Tibial artery (tissue), 4 donors: ENCODE measurements at regions not wholly inside any gene's neighbourhood (a gene's known extent, or its start where the extent isn't known, plus 50 kb on each side); places are given as distances from the start of the nearest gene placed in this dataset.

ENCODE experiments used
- DNase-seq, 2 donors: peaks; one replicate each; pipeline ENCODE4 v3.0.0-alpha.2; 2019
- H3K27ac ChIP-seq, 2 donors: fragments of 200-600 bp; sonication (generic) in 1 of 2; 1 replicate in 1 of 2; 2 replicates in 1 of 2; pipeline ENCODE4 v1.5.1; 2018 to 2019; ENCODE audit warnings: mild to moderate bottlenecking in 1 of 2
- H3K27me3 ChIP-seq, 2 donors: fragments of 200-600 bp; sonication (generic) in 1 of 2; one replicate each; pipeline versions ENCODE4 v1.5.1 to v1.6.0; 2016 to 2019
- H3K36me3 ChIP-seq, 3 donors: fragments of 200-600 bp; sonication (generic) in 2 of 3; one replicate each; pipeline ENCODE4 v1.5.1; 2016 to 2019; ENCODE audit warnings: mild to moderate bottlenecking in 2 of 3
- H3K4me1 ChIP-seq, 4 donors: fragments of 200-600 bp; sonication (generic) in 2 of 4; 1 replicate in 3 of 4; 2 replicates in 1 of 4; pipeline ENCODE4 v1.5.1; 2016 to 2019
- H3K4me3 ChIP-seq, 2 donors: fragments of 200-600 bp; sonication (generic) in 1 of 2; 1 replicate in 1 of 2; 2 replicates in 1 of 2; pipeline ENCODE4 v1.5.1; 2018 to 2019; ENCODE audit warnings: mild to moderate bottlenecking in 2 of 2
- H3K9me3 ChIP-seq, 3 donors: fragments of 200-600 bp; sonication (generic) in 1 of 3; one replicate each; pipeline ENCODE4 v1.5.1; 2016 to 2019
- intact Hi-C: fragments of 100-400 bp; cut with DNase I; formaldehyde crosslinking; loops from one replicate; pipeline ENCODE4 v1.15.0; 2023; ENCODE audit warnings: low total_unique reads
- TF ChIP-seq, protein P1 (sequence below), 2 experiments: fragments of 200-600 bp in 1 of 2; fragments of 450-650 bp in 1 of 2; IDR thresholded peaks; one replicate each; pipeline ENCODE4 v1.5.1; 2017 to 2019; ENCODE audit warnings: antibody characterized with exemption in 2 of 2, mild to moderate bottlenecking in 1 of 2, moderate library complexity in 1 of 2

DNA sequence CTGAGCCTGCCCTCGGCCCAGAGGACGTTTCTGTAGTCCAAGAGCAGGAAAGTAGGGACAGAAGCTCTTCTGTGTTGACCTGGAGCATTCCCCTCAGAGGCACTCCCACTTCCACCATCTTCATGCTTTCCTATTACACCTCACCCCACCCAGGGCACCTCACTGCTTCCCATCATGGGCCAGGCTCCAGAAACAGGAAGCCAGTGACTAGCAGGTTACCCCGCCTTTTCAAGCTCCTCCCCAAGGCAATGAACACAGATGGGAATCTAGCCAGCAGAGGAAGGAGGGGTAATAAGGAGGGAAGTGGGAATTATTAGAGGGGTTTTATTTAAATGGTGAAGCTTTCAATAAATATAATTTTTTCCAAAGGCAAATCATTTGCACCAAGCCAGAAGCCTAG lies 308.8 kb upstream of the MGAT5 start:
- H3K27me3 ChIP-seq: no peaks in the 10 kb centered on the region
- H3K9me3 ChIP-seq: no peaks in the 10 kb centered on the region
- no peaks in the 10 kb centered on the region for H3K4me1 ChIP-seq
- no peak overlapping the region for H3K27ac ChIP-seq
- no peak overlapping the region for H3K4me3 ChIP-seq
- no peaks in the 10 kb centered on the region for H3K36me3 ChIP-seq
- TF ChIP-seq, protein P1, sequence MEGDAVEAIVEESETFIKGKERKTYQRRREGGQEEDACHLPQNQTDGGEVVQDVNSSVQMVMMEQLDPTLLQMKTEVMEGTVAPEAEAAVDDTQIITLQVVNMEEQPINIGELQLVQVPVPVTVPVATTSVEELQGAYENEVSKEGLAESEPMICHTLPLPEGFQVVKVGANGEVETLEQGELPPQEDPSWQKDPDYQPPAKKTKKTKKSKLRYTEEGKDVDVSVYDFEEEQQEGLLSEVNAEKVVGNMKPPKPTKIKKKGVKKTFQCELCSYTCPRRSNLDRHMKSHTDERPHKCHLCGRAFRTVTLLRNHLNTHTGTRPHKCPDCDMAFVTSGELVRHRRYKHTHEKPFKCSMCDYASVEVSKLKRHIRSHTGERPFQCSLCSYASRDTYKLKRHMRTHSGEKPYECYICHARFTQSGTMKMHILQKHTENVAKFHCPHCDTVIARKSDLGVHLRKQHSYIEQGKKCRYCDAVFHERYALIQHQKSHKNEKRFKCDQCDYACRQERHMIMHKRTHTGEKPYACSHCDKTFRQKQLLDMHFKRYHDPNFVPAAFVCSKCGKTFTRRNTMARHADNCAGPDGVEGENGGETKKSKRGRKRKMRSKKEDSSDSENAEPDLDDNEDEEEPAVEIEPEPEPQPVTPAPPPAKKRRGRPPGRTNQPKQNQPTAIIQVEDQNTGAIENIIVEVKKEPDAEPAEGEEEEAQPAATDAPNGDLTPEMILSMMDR (IDR thresholded peaks at IDR 0.05): no peak
- intact Hi-C loops: no loop called here
- DNase-seq: no peak

DNA sequence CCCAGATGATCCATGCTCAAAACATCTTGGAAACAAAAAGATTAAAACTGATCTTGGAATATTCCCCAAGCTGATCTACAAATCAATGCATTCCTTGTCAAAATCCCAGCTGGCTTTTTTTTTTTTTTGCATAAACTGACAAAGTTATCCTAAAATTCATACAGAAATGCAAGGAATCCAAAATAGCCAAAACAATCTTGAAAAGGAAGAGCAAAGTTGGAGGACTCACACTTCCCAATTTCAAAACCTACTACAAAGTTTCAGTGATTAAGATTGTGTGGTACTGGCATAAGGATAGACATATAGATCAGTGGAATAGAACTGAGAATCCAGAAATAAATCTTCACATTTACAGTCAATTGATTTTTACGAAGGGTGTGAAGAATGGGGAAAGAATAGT lies 306.8 kb upstream of the MGAT5 start:
- no peaks in the 10 kb centered on the region for H3K36me3 ChIP-seq
- no peak overlapping the region for H3K4me3 ChIP-seq
- H3K27ac ChIP-seq: no peak overlapping the region
- no peaks in the 10 kb centered on the region for H3K4me1 ChIP-seq
- H3K27me3 ChIP-seq: no peaks in the 10 kb centered on the region
- DNase-seq: no peak
- TF ChIP-seq, protein P1 (IDR thresholded peaks at IDR 0.05): no peak
- intact Hi-C loops: no loop called here
- no peaks in the 10 kb centered on the region for H3K9me3 ChIP-seq

DNA sequence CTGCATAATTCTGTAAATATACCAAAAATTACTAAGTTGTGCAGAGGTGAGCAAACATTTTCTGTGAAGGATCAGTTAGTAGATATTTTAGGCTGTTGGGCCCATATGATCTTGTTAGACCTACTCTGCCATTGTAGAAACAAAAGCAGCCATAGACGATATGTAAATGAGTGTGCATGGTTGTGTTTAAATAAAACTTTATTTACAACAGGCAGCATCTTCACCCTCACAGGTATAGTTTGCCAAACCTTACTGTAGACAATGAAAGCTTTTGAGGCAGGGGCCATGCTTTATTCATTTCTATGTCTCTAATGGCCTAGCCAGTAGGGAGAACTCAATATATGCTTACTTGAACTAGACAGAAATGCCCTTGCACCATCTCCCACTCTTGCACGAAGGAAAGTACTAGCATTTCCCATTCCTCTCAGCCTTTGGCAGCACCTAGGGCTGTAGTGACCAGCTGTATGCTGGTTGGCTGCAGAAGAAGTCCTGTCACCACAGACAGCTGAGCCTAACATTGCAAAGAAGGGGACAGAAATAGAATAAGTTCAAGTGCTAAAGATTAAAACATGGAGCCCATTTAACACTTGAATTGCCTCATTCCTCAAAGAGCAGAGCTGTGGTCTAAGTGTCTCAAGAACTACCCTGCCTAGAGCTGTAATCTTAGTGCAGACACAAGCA lies 305.1 kb upstream of the MGAT5 start:
- no peak for DNase-seq
- no peaks in the 10 kb centered on the region for H3K4me1 ChIP-seq
- H3K27me3 ChIP-seq: no peaks in the 10 kb centered on the region
- intact Hi-C loops: no loop called here
- no peak overlapping the region for H3K27ac ChIP-seq
- H3K36me3 ChIP-seq: no peaks in the 10 kb centered on the region
- no peak overlapping the region for H3K4me3 ChIP-seq
- TF ChIP-seq, protein P1 (IDR thresholded peaks at IDR 0.05): no peak
- H3K9me3 ChIP-seq: no peaks in the 10 kb centered on the region

DNA sequence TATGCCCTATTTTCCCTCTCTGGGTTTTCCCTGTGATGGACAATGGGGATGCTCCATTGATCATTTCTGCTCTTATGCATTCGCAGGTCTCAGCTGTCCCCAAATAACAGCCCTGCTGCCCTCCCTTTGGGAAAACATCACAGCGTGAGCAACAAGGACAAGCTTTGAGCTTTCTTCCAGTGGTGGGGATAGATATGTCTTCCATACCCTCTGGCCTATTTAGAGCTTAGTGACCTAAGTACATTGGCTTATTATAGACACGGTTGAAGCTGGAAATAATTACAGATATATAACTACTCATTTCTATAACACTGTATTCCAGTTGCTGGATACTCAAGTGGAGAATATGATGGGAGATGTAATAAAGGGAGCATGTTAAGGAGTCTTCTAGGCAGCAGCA lies 304.3 kb upstream of the MGAT5 start:
- H3K36me3 ChIP-seq: no peaks in the 10 kb centered on the region
- no peak for DNase-seq
- TF ChIP-seq, protein P1 (IDR thresholded peaks at IDR 0.05): no peak
- intact Hi-C loops: no loop called here
- H3K4me1 ChIP-seq: no peaks in the 10 kb centered on the region
- H3K27ac ChIP-seq: no peak overlapping the region
- no peaks in the 10 kb centered on the region for H3K9me3 ChIP-seq
- H3K4me3 ChIP-seq: no peak overlapping the region
- no peaks in the 10 kb centered on the region for H3K27me3 ChIP-seq

DNA sequence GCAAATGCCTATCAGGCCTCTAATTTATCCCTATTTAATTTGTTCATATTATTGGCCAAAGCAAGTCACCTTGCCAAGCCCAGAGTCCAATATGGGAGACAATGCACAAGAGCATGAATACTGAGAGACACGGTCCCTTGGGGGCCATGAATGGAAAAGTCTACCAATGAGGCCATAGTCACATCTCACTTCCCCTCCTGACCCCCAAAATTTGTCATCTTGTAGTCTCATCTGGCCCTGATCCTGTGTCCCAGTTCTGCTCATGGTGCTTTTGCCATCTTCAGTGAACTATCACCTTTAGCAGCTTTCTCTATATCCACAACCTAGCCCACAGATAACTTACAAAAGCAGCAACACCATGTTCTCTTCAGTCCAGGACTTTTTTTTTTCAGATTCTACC lies 302.7 kb upstream of the MGAT5 start:
- intact Hi-C loops: loop anchor here (2.0 kb wide), 1 partner anchor 488 kb away; no protein-coding TSS in a partner anchor
- TF ChIP-seq, protein P1 (IDR thresholded peaks at IDR 0.05): no peak
- Histone ChIP-seq H3K9me3 (no peaks in the 10 kb centered on the region), H3K27ac (no peak overlapping the region), H3K27me3 (peaks cover 0 to under 1% of the 10 kb centered on the region in 2 donors), H3K4me1 (no peaks in the 10 kb centered on the region), H3K4me3 (no peak overlapping the region), H3K36me3 (no peaks in the 10 kb centered on the region)
- no peak for DNase-seq

DNA sequence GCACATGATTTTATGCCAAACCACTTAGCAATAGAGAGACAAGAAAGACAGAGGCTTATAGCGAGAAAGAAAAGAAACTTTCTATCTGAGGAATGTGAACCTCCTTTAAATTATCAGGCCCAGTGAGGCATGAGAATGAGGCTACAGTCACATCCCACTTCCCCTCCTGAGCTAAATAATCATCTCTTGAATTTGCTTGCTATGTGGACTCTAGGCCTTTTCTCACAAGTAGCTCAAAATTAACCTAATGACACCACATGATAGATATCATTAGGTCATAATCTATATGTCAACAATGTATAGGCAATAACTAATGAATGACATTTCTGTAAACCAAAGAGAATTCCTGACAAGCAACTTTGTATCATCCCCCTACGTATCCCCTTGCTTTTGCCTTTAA lies 301.5 kb upstream of the MGAT5 start:
- Histone ChIP-seq H3K36me3 (no peaks in the 10 kb centered on the region), H3K4me1 (no peaks in the 10 kb centered on the region), H3K9me3 (no peaks in the 10 kb centered on the region), H3K27ac (no peak overlapping the region), H3K27me3 (peaks cover 0 to 4% of the 10 kb centered on the region in 2 donors), H3K4me3 (no peak overlapping the region)
- no peak for DNase-seq
- intact Hi-C loops: no loop called here
- TF ChIP-seq, protein P1 (IDR thresholded peaks at IDR 0.05): no peak
